ENCODE measurements at regions not wholly inside any gene's neighbourhood (a gene's known extent, or its start where the extent isn't known, plus 50 kb on each side); places are given as distances from the start of the nearest gene placed in this dataset.
"Not testable (repeated sequence)": the region's sequence is repeated elsewhere in the genome, so short reads cannot be mapped to it uniquely, and the experiment has no call there.

- CTCF ChIA-PET; H3K4me3 ChIP-seq (ENCODE audit: low read depth, low read length); H3K27me3 ChIP-seq (ENCODE audit: control insufficient read depth, insufficient read depth, low read length); H3K36me3 ChIP-seq (ENCODE audit: control insufficient read depth, insufficient read depth, low read length); POLR2A ChIA-PET; DNase-seq (ENCODE audit: low read depth): not testable (repeated sequence)
Observed at GRCh38 chr1:146393154-146393553, 164.3 kb upstream of the NOTCH2NLA start.

GRCh38 chr1:146389178-146389577 is 160.4 kb upstream of the NOTCH2NLA start:
- DNase-seq (ENCODE audit: low read depth); H3K27me3 ChIP-seq (ENCODE audit: control insufficient read depth, insufficient read depth, low read length); POLR2A ChIA-PET; H3K4me3 ChIP-seq (ENCODE audit: low read depth, low read length); CTCF ChIA-PET; H3K36me3 ChIP-seq (ENCODE audit: control insufficient read depth, insufficient read depth, low read length): not testable (repeated sequence)

DNA sequence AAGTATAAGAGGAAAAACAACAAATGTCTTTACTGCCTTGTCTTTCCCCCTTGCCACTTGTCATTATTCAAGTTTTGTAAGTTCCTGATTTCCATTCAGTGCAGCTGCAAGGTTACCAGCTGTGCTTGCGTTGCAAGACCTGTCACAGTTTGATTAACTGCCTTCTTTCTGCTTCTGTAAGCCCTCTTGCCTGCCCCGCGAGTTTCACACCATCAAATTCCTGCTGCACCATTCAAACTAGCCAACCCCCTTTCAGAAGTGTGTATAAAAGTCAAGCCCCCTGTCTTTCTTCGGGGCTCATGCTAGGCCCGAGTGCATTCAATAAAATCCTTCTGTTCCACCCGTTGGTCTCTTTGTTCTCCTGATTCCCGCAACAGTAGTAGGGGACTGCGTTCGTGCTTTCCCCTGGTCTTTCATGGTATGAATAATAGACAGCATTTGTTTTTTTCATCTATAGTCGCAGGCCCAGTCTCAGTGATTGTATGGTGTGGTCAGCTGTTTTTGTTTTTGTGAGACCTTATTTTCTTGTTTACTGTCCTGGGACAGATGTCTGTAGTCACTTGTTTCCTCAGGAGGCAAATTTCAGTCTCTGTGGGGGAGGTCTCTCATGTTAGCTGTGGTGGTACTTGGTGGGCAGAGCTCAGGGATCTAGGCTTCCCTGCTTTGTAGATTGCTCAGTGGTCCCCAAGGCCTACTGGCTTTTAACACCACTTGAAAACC is 159.1 kb upstream of the NOTCH2NLA start:
- CTCF ChIA-PET; H3K4me3 ChIP-seq (ENCODE audit: low read depth, low read length); H3K27me3 ChIP-seq (ENCODE audit: control insufficient read depth, insufficient read depth, low read length); DNase-seq (ENCODE audit: low read depth); H3K36me3 ChIP-seq (ENCODE audit: control insufficient read depth, insufficient read depth, low read length): not testable (repeated sequence)
- POLR2A ChIA-PET: interaction anchor here (0.6 kb wide), 1 partner anchor 11 kb away, joined by 6 read pairs; no protein-coding TSS in a partner anchor

- peak overlapping the region; percentile 45 for H3K4me3 ChIP-seq (ENCODE audit: low read depth, low read length)
- CTCF ChIA-PET; H3K36me3 ChIP-seq (ENCODE audit: control insufficient read depth, insufficient read depth, low read length); H3K27me3 ChIP-seq (ENCODE audit: control insufficient read depth, insufficient read depth, low read length): not testable (repeated sequence)
- DNase-seq (ENCODE audit: low read depth): peak; percentile 70
- POLR2A ChIA-PET: interaction anchor here (0.6 kb wide), 1 partner anchor 10 kb away, joined by 6 read pairs; no protein-coding TSS in a partner anchor
Observed at GRCh38 chr1:146386851-146387749, 158.3 kb upstream of the NOTCH2NLA start.

- H3K4me3 ChIP-seq (ENCODE audit: low read depth, low read length); CTCF ChIA-PET; DNase-seq (ENCODE audit: low read depth); POLR2A ChIA-PET; H3K27me3 ChIP-seq (ENCODE audit: control insufficient read depth, insufficient read depth, low read length); H3K36me3 ChIP-seq (ENCODE audit: control insufficient read depth, insufficient read depth, low read length): not testable (repeated sequence)
Observed at GRCh38 chr1:146381196-146381595, 152.4 kb upstream of the NOTCH2NLA start.

GRCh38 chr1:146376708-146377496 is 148.1 kb upstream of the NOTCH2NLA start:
- peak; percentile 94 for DNase-seq (ENCODE audit: low read depth)
- H3K27me3 ChIP-seq (ENCODE audit: control insufficient read depth, insufficient read depth, low read length); H3K36me3 ChIP-seq (ENCODE audit: control insufficient read depth, insufficient read depth, low read length); CTCF ChIA-PET: not testable (repeated sequence)
- POLR2A ChIA-PET: interaction anchor here (0.6 to 1.0 kb wide), 2 partner anchors 11 to 402 kb away, joined by 3 to 6 read pairs; no protein-coding TSS in a partner anchor
- H3K4me3 ChIP-seq (ENCODE audit: low read depth, low read length): peak overlapping the region; percentile 7

DNA sequence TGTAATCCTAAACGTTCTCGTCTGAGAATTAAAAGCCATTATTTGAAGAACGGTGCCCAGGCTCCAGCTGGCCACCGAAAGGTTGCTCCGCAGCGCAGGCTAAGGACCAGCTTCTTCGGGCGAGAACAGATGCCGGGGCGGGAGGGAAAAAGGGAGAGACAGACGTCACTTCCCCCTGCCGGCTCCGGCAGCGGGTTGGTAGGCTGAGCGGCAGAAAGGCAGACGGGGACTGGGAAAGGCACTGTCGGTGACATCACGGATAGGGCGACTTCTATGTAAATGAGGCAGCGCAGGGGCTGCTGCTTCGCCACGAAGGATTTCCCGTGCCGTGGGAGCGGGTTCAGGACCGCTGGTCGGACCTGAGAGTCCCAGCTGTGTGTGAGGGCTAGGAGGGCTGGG is 147.5 kb upstream of the NOTCH2NLA start:
- POLR2A ChIA-PET: interaction anchor here (1.0 kb wide), 1 partner anchor 11 kb away, joined by 6 read pairs; no protein-coding TSS in a partner anchor
- H3K36me3 ChIP-seq (ENCODE audit: control insufficient read depth, insufficient read depth, low read length); CTCF ChIA-PET; H3K27me3 ChIP-seq (ENCODE audit: control insufficient read depth, insufficient read depth, low read length); DNase-seq (ENCODE audit: low read depth): not testable (repeated sequence)
- peak overlapping the region; percentile 31 for H3K4me3 ChIP-seq (ENCODE audit: low read depth, low read length)

- DNase-seq (ENCODE audit: low read depth); H3K4me3 ChIP-seq (ENCODE audit: low read depth, low read length); H3K27me3 ChIP-seq (ENCODE audit: control insufficient read depth, insufficient read depth, low read length); CTCF ChIA-PET; H3K36me3 ChIP-seq (ENCODE audit: control insufficient read depth, insufficient read depth, low read length); POLR2A ChIA-PET: not testable (repeated sequence)
Observed at GRCh38 chr1:146375108-146375507, 146.3 kb upstream of the NOTCH2NLA start.

- H3K36me3 ChIP-seq (ENCODE audit: control insufficient read depth, insufficient read depth, low read length); DNase-seq (ENCODE audit: low read depth); CTCF ChIA-PET; POLR2A ChIA-PET; H3K27me3 ChIP-seq (ENCODE audit: control insufficient read depth, insufficient read depth, low read length): not testable (repeated sequence)
- H3K4me3 ChIP-seq (ENCODE audit: low read depth, low read length): peak overlapping the region; percentile 23
Observed at GRCh38 chr1:146369940-146370339, 141.1 kb upstream of the NOTCH2NLA start.

GRCh38 chr1:146355373-146355772 is 126.6 kb upstream of the NOTCH2NLA start:
- CTCF ChIA-PET; POLR2A ChIA-PET; H3K36me3 ChIP-seq (ENCODE audit: control insufficient read depth, insufficient read depth, low read length); H3K4me3 ChIP-seq (ENCODE audit: low read depth, low read length); H3K27me3 ChIP-seq (ENCODE audit: control insufficient read depth, insufficient read depth, low read length); DNase-seq (ENCODE audit: low read depth): not testable (repeated sequence)

GRCh38 chr1:146326863-146327262 is 98.0 kb upstream of the NOTCH2NLA start:
- POLR2A ChIA-PET: not testable (repeated sequence)

DNA sequence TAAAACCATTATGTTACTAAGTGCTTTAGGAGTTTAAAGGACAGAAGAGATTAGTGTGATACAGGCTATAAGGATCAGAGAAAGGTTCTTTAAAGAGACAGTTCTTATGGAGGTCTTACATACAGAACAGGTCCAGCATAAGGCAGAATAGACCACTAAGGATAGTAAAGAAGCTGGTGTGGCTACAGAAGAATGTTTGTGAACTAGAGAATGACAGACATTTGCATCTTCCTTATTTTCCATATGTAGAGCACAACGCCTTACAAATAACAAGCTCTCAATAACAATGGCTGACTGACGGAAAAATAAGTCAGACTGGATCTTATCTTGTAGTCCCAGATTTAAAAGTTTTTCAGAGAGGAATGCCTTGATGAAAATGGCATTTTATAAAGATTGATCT is 95.6 kb upstream of the NOTCH2NLA start:
- CTCF ChIA-PET; DNase-seq (ENCODE audit: low read depth); H3K36me3 ChIP-seq (ENCODE audit: control insufficient read depth, insufficient read depth, low read length); POLR2A ChIA-PET; H3K4me3 ChIP-seq (ENCODE audit: low read depth, low read length); H3K27me3 ChIP-seq (ENCODE audit: control insufficient read depth, insufficient read depth, low read length): not testable (repeated sequence)

More at GRCh38 chr1:146326863-146327262, 98.0 kb upstream of the NOTCH2NLA start:
- H3K36me3 ChIP-seq (ENCODE audit: control insufficient read depth, insufficient read depth, low read length); H3K27me3 ChIP-seq (ENCODE audit: control insufficient read depth, insufficient read depth, low read length); DNase-seq (ENCODE audit: low read depth); CTCF ChIA-PET; H3K4me3 ChIP-seq (ENCODE audit: low read depth, low read length): not testable (repeated sequence)

Data from BJ (cell line).